Endothelial cell of umbilical vein (primary cell): ENCODE measurements at regions not wholly inside any gene's neighbourhood (a gene's known extent, or its start where the extent isn't known, plus 50 kb on each side); places are given as distances from the start of the nearest gene placed in this dataset.

Source experiments
- BruUV-seq: library from RNA; stranded (reverse); fragments of 400-500 nt; replicated peaks from 2 replicates; lab custom pipeline; 2021; lab: Mats Ljungman, UMichigan
- CTCF ChIA-PET: fragments of 300-600, 350-600 bp; sonication (Branson Sonifier 250); formaldehyde crosslinking; loops from one replicate; lab custom pipeline; 2021; ENCODE audit warnings: antibody characterized with exemption, inconsistent platforms; lab: Charles Lee
- POLR2A ChIA-PET: fragments of 300-600, 350-600 bp; sonication (Branson Sonifier 250); formaldehyde crosslinking; loops from one replicate; lab custom pipeline; 2021; ENCODE audit warnings: antibody characterized with exemption, inconsistent platforms; lab: Charles Lee
- DNase-seq: peaks from one replicate; pipeline ENCODE4 v3.0.0-alpha.2; 2011; ENCODE audit warnings: low read depth, low spot score
- FAIRE-seq: peaks from 2 replicates; lab custom pipeline; 2011; peaks lifted over from hg19 to GRCh38; lab: Jason Lieb, UNC
- H2AFZ ChIP-seq: 2 replicates; pipeline ENCODE4 v1.6.0; 2012; ENCODE audit warnings: low read depth, low read length, control low read depth, inconsistent platforms
- H3K27ac ChIP-seq: 2 replicates; pipeline ENCODE4 v1.5.1; 2011; ENCODE audit warnings: low read depth, mild to moderate bottlenecking, control low read depth, low read length, moderate library complexity; ENCODE audit not compliant: insufficient read depth
- H3K27me3 ChIP-seq, 2 experiments: 2 replicates each; pipeline versions ENCODE4 v1.6.0 to v1.6.1; 2011; ENCODE audit warnings: low read length in 2 of 2, mixed read lengths in 1 of 2; ENCODE audit not compliant: control insufficient read depth in 2 of 2, insufficient read depth in 2 of 2
- H3K36me3 ChIP-seq, 2 experiments: 2 replicates in 1 of 2; 3 replicates in 1 of 2; pipeline ENCODE4 v1.5.1; 2011; ENCODE audit warnings: low read length in 2 of 2, mild to moderate bottlenecking in 1 of 2, moderate library complexity in 1 of 2; ENCODE audit not compliant: control insufficient read depth in 2 of 2, insufficient read depth in 2 of 2; ENCODE audit errors: extremely low read depth in 1 of 2
- H3K4me1 ChIP-seq: 3 replicates; pipeline ENCODE4 v1.5.1; 2011; ENCODE audit warnings: mild to moderate bottlenecking, low read length; ENCODE audit not compliant: control insufficient read depth, insufficient read depth; ENCODE audit errors: extremely low read depth
- H3K4me2 ChIP-seq: 2 replicates; pipeline ENCODE4 v1.6.1; 2011; ENCODE audit warnings: low read length, control low read depth, mixed read lengths; ENCODE audit not compliant: insufficient read depth
- H3K4me3 ChIP-seq, 3 experiments: fragments of 200-600 bp in 1 of 3; sonication (generic), shearing (Covaris generic) in 1 of 3; replicated peaks in 1 of 3; 2 replicates each; pipeline ENCODE4 v1.5.1; 2011 to 2016; ENCODE audit warnings: control low read depth in 3 of 3, low read length in 3 of 3, mild to moderate bottlenecking in 2 of 3, inconsistent platforms in 1 of 3, low read depth in 1 of 3, moderate library complexity in 1 of 3; ENCODE audit not compliant: insufficient read depth in 1 of 3
- H3K79me2 ChIP-seq: 2 replicates; pipeline ENCODE4 v1.6.0; 2012; ENCODE audit warnings: low read length, inconsistent platforms; ENCODE audit not compliant: control insufficient read depth, insufficient read depth
- H3K9ac ChIP-seq: replicated peaks from 2 replicates; pipeline ENCODE3; 2011; ENCODE audit warnings: low read length, control low read depth; ENCODE audit not compliant: insufficient read depth; ENCODE audit errors: extremely low read depth
- H3K9me1 ChIP-seq: replicated peaks from 3 replicates; pipeline ENCODE4 v1.6.0; 2011; ENCODE audit warnings: mild to moderate bottlenecking, low read length; ENCODE audit not compliant: control insufficient read depth, insufficient read depth; ENCODE audit errors: extremely low read depth
- H3K9me3 ChIP-seq: replicated peaks from 2 replicates; pipeline ENCODE4 v1.5.1; 2012; ENCODE audit warnings: low read length, inconsistent platforms; ENCODE audit not compliant: control insufficient read depth, insufficient read depth
- H4K20me1 ChIP-seq: replicated peaks from 2 replicates; pipeline ENCODE3; 2011; ENCODE audit warnings: mild to moderate bottlenecking, low read length; ENCODE audit not compliant: control insufficient read depth, insufficient read depth; ENCODE audit errors: extremely low read depth
- CTCF ChIP-seq, 2 donors: IDR thresholded peaks; 1 replicate in 1 of 2; 2 replicates in 1 of 2; pipeline ENCODE4 v1.5.1; 2011; ENCODE audit warnings: low read length in 2 of 2, mild to moderate bottlenecking in 2 of 2, moderate library complexity in 2 of 2, control low read depth in 1 of 2, inconsistent platforms in 1 of 2, low read depth in 1 of 2; ENCODE audit not compliant: insufficient read depth in 1 of 2; ENCODE audit errors: extremely low read depth in 1 of 2
- EZH2 ChIP-seq: IDR thresholded peaks from 2 replicates; pipeline ENCODE4 v1.6.1; 2012; ENCODE audit warnings: borderline replicate concordance, low read depth, mild to moderate bottlenecking, moderate library complexity, low read length, inconsistent platforms; ENCODE audit not compliant: severe bottlenecking
- FOS ChIP-seq: IDR thresholded peaks from 2 replicates; pipeline ENCODE4 v1.6.1; 2011; ENCODE audit warnings: mild to moderate bottlenecking, low read length, moderate library complexity, borderline replicate concordance; ENCODE audit not compliant: insufficient read depth
- GATA2 ChIP-seq: IDR thresholded peaks from 2 replicates; pipeline ENCODE4 v1.7.0; 2011; ENCODE audit warnings: low read depth, mild to moderate bottlenecking, moderate library complexity, mixed read lengths, low read length; ENCODE audit not compliant: insufficient read length, insufficient read depth
- JUN ChIP-seq: IDR thresholded peaks from 2 replicates; pipeline ENCODE4 v1.6.1; 2011; ENCODE audit warnings: borderline replicate concordance, low read depth; ENCODE audit not compliant: insufficient read length, insufficient read depth
- MAX ChIP-seq: IDR thresholded peaks from 2 replicates; pipeline ENCODE4 v1.6.1; 2011; ENCODE audit not compliant: insufficient read depth, insufficient read length
- MYC ChIP-seq: IDR thresholded peaks from one replicate; pipeline ENCODE4 v1.6.1; 2011; ENCODE audit warnings: mild to moderate bottlenecking, low read depth, low read length
- POLR2A ChIP-seq: IDR thresholded peaks from 2 replicates; pipeline ENCODE4 v1.6.1; 2012; ENCODE audit warnings: low read depth, mild to moderate bottlenecking, control low read depth, low read length
- POLR2AphosphoS5 ChIP-seq: IDR thresholded peaks from 2 replicates; pipeline ENCODE4 v1.6.1; 2012; ENCODE audit warnings: low read depth, mild to moderate bottlenecking, control low read depth, low read length, moderate library complexity; ENCODE audit not compliant: insufficient read depth
- dilution Hi-C: fragments of 300-500 bp; cut with MboI; formaldehyde crosslinking; loops from one replicate; pipeline ENCODE4 v1.15.0; 2019; ENCODE audit warnings: low sequenced_read_pairs; ENCODE audit not compliant: extremely low pct_ligation_motif_present
- intact Hi-C: fragments of 100-400 bp; cut with micrococcal nuclease; formaldehyde crosslinking; loops from one replicate; pipeline ENCODE4 v1.10.0; 2022

GRCh38 chr2:16396171-16396570 is 269.5 kb downstream of the CYRIA start:
- dilution Hi-C loops = no loop called here
- Histone ChIP-seq H3K79me2 (no peaks in the 10 kb centered on the region), H3K4me3 (no peak overlapping the region), H3K9me3 (peaks cover 2% of the 10 kb centered on the region), H3K27ac (no peak overlapping the region), H3K4me1 (no peaks in the 10 kb centered on the region), H3K9ac (no peak overlapping the region), H3K36me3 (no peaks in the 10 kb centered on the region), H3K27me3 (no peaks in the 10 kb centered on the region), H2AFZ (no peak overlapping the region), H3K4me2 (no peak overlapping the region), H3K9me1 (no peaks in the 10 kb centered on the region), H4K20me1 (no peaks in the 10 kb centered on the region)
- TF ChIP-seq FOS (no peak), POLR2AphosphoS5 (no peak)
- ChIA-PET POLR2A (no interaction called here), CTCF (no interaction called here)
- BruUV-seq = no TSS peak
- intact Hi-C loops = no loop called here
- DNase-seq (no peak), FAIRE-seq (no peak)

- DNase-seq (no peak), FAIRE-seq (no peak)
- Histone ChIP-seq H3K36me3 (no peaks in the 10 kb centered on the region), H3K4me1 (no peaks in the 10 kb centered on the region), H3K4me3 (no peak overlapping the region), H3K9ac (no peak overlapping the region), H3K27me3 (no peaks in the 10 kb centered on the region), H3K4me2 (no peak overlapping the region), H3K27ac (no peak overlapping the region), H3K79me2 (no peaks in the 10 kb centered on the region), H3K9me1 (no peaks in the 10 kb centered on the region), H2AFZ (no peak overlapping the region), H3K9me3 (peaks cover 2% of the 10 kb centered on the region), H4K20me1 (no peaks in the 10 kb centered on the region)
- CTCF ChIA-PET = no interaction called here
- dilution Hi-C loops = no loop called here
- TF ChIP-seq CTCF (IDR thresholded peaks at IDR 0.05; ENCODE audit: extremely low read depth in 1 of 2, insufficient read depth in 1 of 2, low read depth in 1 of 2, low read length in 2 of 2) = no peak
- no peak for TF ChIP-seq EZH2
- TF ChIP-seq GATA2 = no peak
- no peak for TF ChIP-seq FOS
- TF ChIP-seq POLR2AphosphoS5 = no peak
- no peak for TF ChIP-seq POLR2A
- TF ChIP-seq JUN = no peak
- no peak for TF ChIP-seq MAX
- no peak for TF ChIP-seq MYC
- intact Hi-C loops = no loop called here
- POLR2A ChIA-PET = no interaction called here
- BruUV-seq = no TSS peak
Measured at GRCh38 chr2:16395601-16396000, 270.0 kb downstream of the CYRIA start.
